HepG2 (cell line): ENCODE measurements at regions not wholly inside any gene's neighbourhood (a gene's known extent, or its start where the extent isn't known, plus 50 kb on each side); places are given as distances from the start of the nearest gene placed in this dataset.

Source experiments
- CHD2 ChIP-seq: IDR thresholded peaks from 2 replicates; pipeline ENCODE4 v1.6.1; 2011; ENCODE audit warnings: low read depth, low read length, improper control_type of control experiment
- CREM ChIP-seq, 2 experiments: sonication (generic) in 1 of 2; formaldehyde crosslinking in 1 of 2; IDR thresholded peaks; 2 replicates each; pipeline versions ENCODE4 v1.4.0 to v1.6.1; 2016 to 2020; ENCODE audit warnings: antibody characterized with exemption in 1 of 2, mild to moderate bottlenecking in 1 of 2, missing genetic modification reagents in 1 of 2
- EP300 ChIP-seq, 3 experiments: sonication (generic) in 1 of 3; formaldehyde crosslinking in 1 of 3; IDR thresholded peaks; 2 replicates each; pipeline versions ENCODE4 v1.5.1 to v1.6.1; 2011 to 2020; ENCODE audit warnings: low read depth in 2 of 3, low read length in 2 of 3, borderline replicate concordance in 1 of 3, improper control_type of control experiment in 1 of 3, mild to moderate bottlenecking in 1 of 3, missing genetic modification reagents in 1 of 3, moderate library complexity in 1 of 3
- NFIB ChIP-seq: sonication (generic); formaldehyde crosslinking; IDR thresholded peaks from 2 replicates; pipeline ENCODE4 v1.9.0; 2021; ENCODE audit warnings: missing genetic modification reagents, mild to moderate bottlenecking, borderline replicate concordance
- NFKB2 ChIP-seq: sonication (generic); formaldehyde crosslinking; IDR thresholded peaks from 2 replicates; pipeline ENCODE4 v1.4.0; 2020; ENCODE audit warnings: missing genetic modification reagents, borderline replicate concordance
- PAXIP1 ChIP-seq: sonication (generic); formaldehyde crosslinking; conservative IDR thresholded peaks from 2 replicates; pipeline ENCODE4 v1.4.0; 2020; ENCODE audit warnings: mild to moderate bottlenecking, missing genetic modification reagents, moderate library complexity
- RELA ChIP-seq: sonication (generic); formaldehyde crosslinking; IDR thresholded peaks from 2 replicates; pipeline ENCODE4 v1.4.0; 2020; ENCODE audit warnings: missing genetic modification reagents
- SCMH1 ChIP-seq: sonication (generic); formaldehyde crosslinking; IDR thresholded peaks from 2 replicates; pipeline ENCODE4 v1.9.0; 2021; ENCODE audit warnings: missing genetic modification reagents, mild to moderate bottlenecking, borderline replicate concordance
- SNAPC2 ChIP-seq: sonication (generic); formaldehyde crosslinking; IDR thresholded peaks from 2 replicates; pipeline ENCODE4 v1.8.1; 2022; ENCODE audit warnings: mild to moderate bottlenecking, missing genetic modification reagents
- SOX5 ChIP-seq: IDR thresholded peaks from 2 replicates; pipeline ENCODE4 v1.6.1; 2016; ENCODE audit warnings: borderline replicate concordance
- SP1 ChIP-seq, 2 experiments: fragments of 450-650 bp in 1 of 2; sonication (generic) in 1 of 2; formaldehyde crosslinking in 1 of 2; IDR thresholded peaks; 2 replicates each; pipeline versions ENCODE4 v1.4.0 to v1.6.1; 2016 to 2020; ENCODE audit warnings: missing genetic modification reagents in 1 of 2
- SP140L ChIP-seq: sonication (generic); formaldehyde crosslinking; IDR thresholded peaks from 2 replicates; pipeline ENCODE4 v1.4.0; 2020; ENCODE audit warnings: missing genetic modification reagents, borderline replicate concordance
- YY1 ChIP-seq: IDR thresholded peaks from 2 replicates; pipeline ENCODE4 v1.6.1; 2011; ENCODE audit warnings: low read length, low read depth, moderate library complexity, mild to moderate bottlenecking; ENCODE audit not compliant: insufficient read depth, insufficient replicate concordance
- ZFYVE20 ChIP-seq: sonication (generic); formaldehyde crosslinking; IDR thresholded peaks from 2 replicates; pipeline ENCODE4 v1.8.0; 2023; ENCODE audit warnings: low read depth, mild to moderate bottlenecking, moderate library complexity, missing genetic modification reagents, borderline replicate concordance
- ZKSCAN8 ChIP-seq: IDR thresholded peaks from 2 replicates; pipeline ENCODE4 v1.6.1; 2016; ENCODE audit warnings: borderline replicate concordance, missing genetic modification reagents, missing compliant biosample characterization
- ZNF101 ChIP-seq: sonication (generic); formaldehyde crosslinking; IDR thresholded peaks from 2 replicates; pipeline ENCODE4 v1.4.0; 2020; ENCODE audit warnings: mild to moderate bottlenecking, low read depth, missing genetic modification reagents, borderline replicate concordance
- ZNF382 ChIP-seq: sonication (generic); formaldehyde crosslinking; IDR thresholded peaks from 2 replicates; pipeline ENCODE4 v1.5.0; 2020; ENCODE audit warnings: missing genetic modification reagents, mild to moderate bottlenecking, borderline replicate concordance
- ZNF670 ChIP-seq: sonication (generic); formaldehyde crosslinking; IDR thresholded peaks from 2 replicates; pipeline ENCODE4 v1.8.0; 2022; ENCODE audit warnings: mild to moderate bottlenecking, missing genetic modification reagents, borderline replicate concordance
- ZNF746 ChIP-seq: sonication (generic); formaldehyde crosslinking; IDR thresholded peaks from 2 replicates; pipeline ENCODE4 v1.8.0; 2022; ENCODE audit warnings: mild to moderate bottlenecking, missing genetic modification reagents
- ZNF766 ChIP-seq: sonication (generic); formaldehyde crosslinking; IDR thresholded peaks from 2 replicates; pipeline ENCODE4 v1.5.0; 2020; ENCODE audit warnings: missing genetic modification reagents, borderline replicate concordance
- ZNF83 ChIP-seq: sonication (generic); formaldehyde crosslinking; IDR thresholded peaks from 2 replicates; pipeline ENCODE4 v1.4.0; 2020; ENCODE audit warnings: missing genetic modification reagents, mild to moderate bottlenecking, borderline replicate concordance
- ZSCAN22 ChIP-seq: sonication (generic); formaldehyde crosslinking; IDR thresholded peaks from 2 replicates; pipeline ENCODE4 v1.4.0; 2020; ENCODE audit warnings: mild to moderate bottlenecking, missing genetic modification reagents
- ZSCAN25 ChIP-seq: sonication (generic); formaldehyde crosslinking; IDR thresholded peaks from 2 replicates; pipeline ENCODE4 v1.8.0; 2022; ENCODE audit warnings: mild to moderate bottlenecking, missing genetic modification reagents
- TF ChIP-seq, protein P1 (sequence below), 2 experiments: IDR thresholded peaks; 2 replicates each; pipeline ENCODE4 v1.6.1; 2011 to 2012; ENCODE audit warnings: low read length in 2 of 2, borderline replicate concordance in 1 of 2, low read depth in 1 of 2, mild to moderate bottlenecking in 1 of 2, moderate library complexity in 1 of 2

DNA sequence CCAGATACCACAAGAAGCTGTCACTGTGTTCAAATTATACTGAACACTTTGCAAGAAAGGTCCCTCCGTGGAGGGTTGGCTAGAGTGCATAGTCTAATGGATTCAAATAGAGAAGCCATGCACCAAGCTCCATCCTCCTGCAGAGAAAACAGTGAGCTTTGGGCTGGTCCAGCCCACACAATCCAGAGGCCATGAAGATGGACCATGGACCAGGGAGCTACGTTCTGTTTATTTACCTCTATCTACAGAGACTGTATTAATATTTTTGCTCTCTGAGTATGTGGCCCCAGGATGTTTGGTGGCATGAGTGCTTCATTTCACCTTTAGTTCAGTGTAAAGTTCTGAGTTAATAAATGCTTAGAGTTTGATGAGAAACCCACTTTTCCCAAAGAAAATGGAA lies 114.8 kb upstream of the PJA2 start (continued):
- TF ChIP-seq ZKSCAN8 (CRISPR knock-in tag) (no peak), PAXIP1 (peak; percentile 80), EP300 (IDR thresholded peaks at IDR 0.05; ENCODE audit: low read depth in 2 of 2, low read length in 2 of 2) (0 out of 4 replicates have a peak, but pooled peaks of 1 of the 2 experiments have one; percentile 19), EP300 (CRISPR knock-in tag; IDR thresholded peaks at IDR 0.05; ENCODE audit: borderline replicate concordance) (no peak), SP140L (CRISPR knock-in tag) (no peak), SNAPC2 (CRISPR knock-in tag) (no peak), CHD2 (no peak), ZSCAN25 (CRISPR knock-in tag) (no peak), ZNF382 (CRISPR knock-in tag) (no peak), SP1 (IDR thresholded peaks at IDR 0.05) (no peak), SP1 (CRISPR knock-in tag; IDR thresholded peaks at IDR 0.05) (no peak), ZNF670 (no peak), YY1 (no peak), ZNF766 (CRISPR knock-in tag) (no peak), ZNF101 (no peak), NFKB2 (CRISPR knock-in tag) (no peak), ZFYVE20 (CRISPR knock-in tag) (no peak), ZSCAN22 (no peak), SCMH1 (CRISPR knock-in tag) (no peak), RELA (CRISPR knock-in tag) (no peak), SOX5 (no peak), NFIB (CRISPR knock-in tag) (no peak), ZNF746 (CRISPR knock-in tag) (no peak), CREM (IDR thresholded peaks at IDR 0.05) (no peak), CREM (CRISPR knock-in tag; IDR thresholded peaks at IDR 0.05) (no peak), ZNF83 (CRISPR knock-in tag) (no peak)
- TF ChIP-seq, protein P1, sequence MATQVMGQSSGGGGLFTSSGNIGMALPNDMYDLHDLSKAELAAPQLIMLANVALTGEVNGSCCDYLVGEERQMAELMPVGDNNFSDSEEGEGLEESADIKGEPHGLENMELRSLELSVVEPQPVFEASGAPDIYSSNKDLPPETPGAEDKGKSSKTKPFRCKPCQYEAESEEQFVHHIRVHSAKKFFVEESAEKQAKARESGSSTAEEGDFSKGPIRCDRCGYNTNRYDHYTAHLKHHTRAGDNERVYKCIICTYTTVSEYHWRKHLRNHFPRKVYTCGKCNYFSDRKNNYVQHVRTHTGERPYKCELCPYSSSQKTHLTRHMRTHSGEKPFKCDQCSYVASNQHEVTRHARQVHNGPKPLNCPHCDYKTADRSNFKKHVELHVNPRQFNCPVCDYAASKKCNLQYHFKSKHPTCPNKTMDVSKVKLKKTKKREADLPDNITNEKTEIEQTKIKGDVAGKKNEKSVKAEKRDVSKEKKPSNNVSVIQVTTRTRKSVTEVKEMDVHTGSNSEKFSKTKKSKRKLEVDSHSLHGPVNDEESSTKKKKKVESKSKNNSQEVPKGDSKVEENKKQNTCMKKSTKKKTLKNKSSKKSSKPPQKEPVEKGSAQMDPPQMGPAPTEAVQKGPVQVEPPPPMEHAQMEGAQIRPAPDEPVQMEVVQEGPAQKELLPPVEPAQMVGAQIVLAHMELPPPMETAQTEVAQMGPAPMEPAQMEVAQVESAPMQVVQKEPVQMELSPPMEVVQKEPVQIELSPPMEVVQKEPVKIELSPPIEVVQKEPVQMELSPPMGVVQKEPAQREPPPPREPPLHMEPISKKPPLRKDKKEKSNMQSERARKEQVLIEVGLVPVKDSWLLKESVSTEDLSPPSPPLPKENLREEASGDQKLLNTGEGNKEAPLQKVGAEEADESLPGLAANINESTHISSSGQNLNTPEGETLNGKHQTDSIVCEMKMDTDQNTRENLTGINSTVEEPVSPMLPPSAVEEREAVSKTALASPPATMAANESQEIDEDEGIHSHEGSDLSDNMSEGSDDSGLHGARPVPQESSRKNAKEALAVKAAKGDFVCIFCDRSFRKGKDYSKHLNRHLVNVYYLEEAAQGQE (IDR thresholded peaks at IDR 0.05; ENCODE audit: borderline replicate concordance in 1 of 2, low read depth in 1 of 2, low read length in 2 of 2), result no peak
